Breast epithelium (tissue), 3 donors: ENCODE measurements at regions not wholly inside any gene's neighbourhood (a gene's known extent, or its start where the extent isn't known, plus 50 kb on each side); places are given as distances from the start of the nearest gene placed in this dataset.

Experiments used
- POLR2A ChIP-seq: fragments of 450-650 bp; IDR thresholded peaks from one replicate; pipeline ENCODE4 v1.6.1; 2016; ENCODE audit warnings: antibody characterized with exemption, mild to moderate bottlenecking, moderate library complexity
- TF ChIP-seq, protein P1 (sequence below), 3 donors: fragments of 450-650 bp; IDR thresholded peaks; one replicate each; pipeline ENCODE4 v1.5.1; 2016 to 2017; ENCODE audit warnings: antibody characterized with exemption in 3 of 3, mild to moderate bottlenecking in 3 of 3, moderate library complexity in 3 of 3

DNA sequence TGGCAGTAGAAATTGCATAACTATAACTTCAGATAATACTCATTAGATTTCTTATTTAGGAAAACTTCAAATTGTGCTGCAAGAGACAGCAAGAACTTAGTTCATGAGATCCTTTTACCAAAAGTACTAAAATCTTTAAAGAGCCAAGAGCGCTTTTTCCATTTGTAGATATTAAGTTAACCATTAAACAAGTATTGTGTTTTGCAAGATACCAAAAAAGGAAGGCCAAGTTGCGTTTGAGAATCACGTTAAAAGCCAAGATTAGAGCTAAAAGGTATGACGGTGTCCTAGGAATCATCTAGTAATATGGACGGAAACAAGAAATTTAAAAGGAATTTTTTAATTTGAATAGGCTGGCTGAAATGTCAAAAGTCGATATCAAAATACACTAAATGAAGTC lies 361.3 kb upstream of the LYPLAL1 start:
- TF ChIP-seq, protein P1, sequence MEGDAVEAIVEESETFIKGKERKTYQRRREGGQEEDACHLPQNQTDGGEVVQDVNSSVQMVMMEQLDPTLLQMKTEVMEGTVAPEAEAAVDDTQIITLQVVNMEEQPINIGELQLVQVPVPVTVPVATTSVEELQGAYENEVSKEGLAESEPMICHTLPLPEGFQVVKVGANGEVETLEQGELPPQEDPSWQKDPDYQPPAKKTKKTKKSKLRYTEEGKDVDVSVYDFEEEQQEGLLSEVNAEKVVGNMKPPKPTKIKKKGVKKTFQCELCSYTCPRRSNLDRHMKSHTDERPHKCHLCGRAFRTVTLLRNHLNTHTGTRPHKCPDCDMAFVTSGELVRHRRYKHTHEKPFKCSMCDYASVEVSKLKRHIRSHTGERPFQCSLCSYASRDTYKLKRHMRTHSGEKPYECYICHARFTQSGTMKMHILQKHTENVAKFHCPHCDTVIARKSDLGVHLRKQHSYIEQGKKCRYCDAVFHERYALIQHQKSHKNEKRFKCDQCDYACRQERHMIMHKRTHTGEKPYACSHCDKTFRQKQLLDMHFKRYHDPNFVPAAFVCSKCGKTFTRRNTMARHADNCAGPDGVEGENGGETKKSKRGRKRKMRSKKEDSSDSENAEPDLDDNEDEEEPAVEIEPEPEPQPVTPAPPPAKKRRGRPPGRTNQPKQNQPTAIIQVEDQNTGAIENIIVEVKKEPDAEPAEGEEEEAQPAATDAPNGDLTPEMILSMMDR (IDR thresholded peaks at IDR 0.05) = no peak
- TF ChIP-seq POLR2A = no peak
